A549 (cell line): ENCODE measurements at regions not wholly inside any gene's neighbourhood (a gene's known extent, or its start where the extent isn't known, plus 50 kb on each side); places are given as distances from the start of the nearest gene placed in this dataset.

Experiments used
- ATAC-seq, 2 experiments: fragments of 200-7000 bp in 1 of 2; fragments of >200 bp in 1 of 2; cut with Nextera tagmentation in 1 of 2; cut with Tn5 transposase in 1 of 2; 3 replicates each; pipeline versions ENCODE4 v1.8.0 to v1.9.1; 2018 to 2020; ENCODE audit warnings: mild to moderate bottlenecking in 1 of 2, moderate library complexity in 1 of 2
- CTCF ChIA-PET: fragments of 300-600 bp; sonication (Branson Sonifier 250); formaldehyde crosslinking; extraction: SDS; loops from one replicate; lab custom pipeline; 2021; ENCODE audit warnings: antibody characterized with exemption, inconsistent platforms; lab: Yijun Ruan, JAX
- POLR2A ChIA-PET: fragments of 350-600 bp; formaldehyde crosslinking; extraction: SDS; loops from one replicate; lab custom pipeline; 2021; ENCODE audit warnings: antibody characterized with exemption, inconsistent platforms; lab: Yijun Ruan, JAX
- DNase-seq, 2 experiments: peaks; one replicate each; pipeline versions ENCODE4 v3.0.0 to v3.0.0-alpha.2; 2011 to 2016; ENCODE audit warnings: low read depth in 1 of 2, low spot score in 1 of 2
- FAIRE-seq: peaks from 2 replicates; lab custom pipeline; 2011; peaks lifted over from hg19 to GRCh38; lab: Jason Lieb, UNC
- H3K27ac ChIP-seq, 2 experiments: fragments of >200 bp; sonication (Bioruptor Twin); formaldehyde crosslinking; 3 replicates each; pipeline ENCODE4 v1.5.1; 2016 to 2017
- H3K4me1 ChIP-seq: fragments of >200 bp; sonication (Bioruptor Twin); formaldehyde crosslinking; 3 replicates; pipeline ENCODE4 v1.6.1; 2016
- H3K4me2 ChIP-seq: fragments of >200 bp; sonication (Bioruptor Twin); formaldehyde crosslinking; 3 replicates; pipeline ENCODE4 v1.6.1; 2016
- H3K4me3 ChIP-seq: fragments of >200 bp; sonication (Bioruptor Twin); formaldehyde crosslinking; 3 replicates; pipeline ENCODE4 v1.5.1; 2016
- H3K9me3 ChIP-seq: fragments of >200 bp; sonication (Bioruptor Twin); formaldehyde crosslinking; 3 replicates; pipeline ENCODE4 v1.6.1; 2016
- CHD2 ChIP-seq: fragments of 150-350 bp; IDR thresholded peaks from 2 replicates; pipeline ENCODE4 v1.6.1; 2014; ENCODE audit warnings: low read length; ENCODE audit not compliant: partially characterized antibody
- CHD4 ChIP-seq: fragments of 200-600 bp; sonication (generic); IDR thresholded peaks from 2 replicates; pipeline ENCODE4 v1.6.1; 2016; ENCODE audit warnings: antibody characterized with exemption, mild to moderate bottlenecking, borderline replicate concordance
- EHF ChIP-seq: fragments of 250-450 bp; sonication (Bioruptor Pico); IDR thresholded peaks from 2 replicates; pipeline ENCODE4 v1.5.0; 2020; ENCODE audit warnings: mild to moderate bottlenecking
- EP300 ChIP-seq, 2 experiments: fragments of >200 bp; sonication (Bioruptor Twin); formaldehyde crosslinking; IDR thresholded peaks; 2 replicates in 1 of 2; 3 replicates in 1 of 2; pipeline ENCODE4 v1.6.1; 2016 to 2017
- HDAC2 ChIP-seq: fragments of 200-600 bp; sonication (generic); IDR thresholded peaks from 2 replicates; pipeline ENCODE4 v1.6.1; 2016
- HEYL ChIP-seq: fragments of 250-450 bp; sonication (Bioruptor Pico); IDR thresholded peaks from 2 replicates; pipeline ENCODE4 v1.8.0; 2021; ENCODE audit warnings: mild to moderate bottlenecking, moderate library complexity
- HOXB13 ChIP-seq: fragments of 250-450 bp; sonication (Bioruptor Pico); IDR thresholded peaks from 2 replicates; pipeline ENCODE4 v1.5.0; 2020; ENCODE audit warnings: low read depth, mild to moderate bottlenecking, moderate library complexity
- KDM1A ChIP-seq: fragments of 200-600 bp; sonication (generic); IDR thresholded peaks from 2 replicates; pipeline ENCODE4 v1.6.1; 2016; ENCODE audit warnings: low read depth, mild to moderate bottlenecking
- MAFK ChIP-seq: fragments of 450-650 bp; IDR thresholded peaks from 2 replicates; pipeline ENCODE4 v1.6.1; 2014; ENCODE audit not compliant: partially characterized antibody
- NFE2L2 ChIP-seq: fragments of 150-350 bp; conservative IDR thresholded peaks from 2 replicates; pipeline ENCODE4 v1.6.1; 2014; ENCODE audit warnings: low read length
- RARB ChIP-seq: fragments of 250-450 bp; sonication (Bioruptor Pico); IDR thresholded peaks from 2 replicates; pipeline ENCODE4 v1.8.0; 2021; ENCODE audit warnings: mild to moderate bottlenecking, moderate library complexity
- RCOR1 ChIP-seq: fragments of 150-350 bp; IDR thresholded peaks from 2 replicates; pipeline ENCODE4 v1.6.1; 2014; ENCODE audit warnings: antibody characterized with exemption, low read length, low read depth
- TFCP2L1 ChIP-seq: fragments of 250-450 bp; sonication (Bioruptor Pico); IDR thresholded peaks from 2 replicates; pipeline ENCODE4 v1.5.0; 2021; ENCODE audit warnings: mild to moderate bottlenecking
- whole genome bisulfite sequencing: methylation state at CpG from one replicate; pipeline ENCODE4 v1.1.6; 2017; ENCODE audit errors: missing lambda C conversion rate; 5-methylcytosine and 5-hydroxymethylcytosine counted together
- TF ChIP-seq, protein P1 (sequence below): fragments of 200-600 bp; sonication (generic); IDR thresholded peaks from 2 replicates; pipeline ENCODE4 v1.6.1; 2016; ENCODE audit warnings: antibody characterized with exemption, mild to moderate bottlenecking, moderate library complexity
- TF ChIP-seq, protein P2 (sequence below): fragments of >200 bp; sonication (Bioruptor Twin); formaldehyde crosslinking; IDR thresholded peaks from 3 replicates; pipeline ENCODE4 v1.6.1; 2016
- TF ChIP-seq, protein P3 (sequence below): fragments of 150-350 bp; IDR thresholded peaks from 2 replicates; pipeline ENCODE4 v1.6.1; 2014; ENCODE audit warnings: low read depth, mild to moderate bottlenecking, low read length
- TF ChIP-seq, protein P4 (sequence below): IDR thresholded peaks from 2 replicates; pipeline ENCODE4 v1.6.1; 2012

DNA sequence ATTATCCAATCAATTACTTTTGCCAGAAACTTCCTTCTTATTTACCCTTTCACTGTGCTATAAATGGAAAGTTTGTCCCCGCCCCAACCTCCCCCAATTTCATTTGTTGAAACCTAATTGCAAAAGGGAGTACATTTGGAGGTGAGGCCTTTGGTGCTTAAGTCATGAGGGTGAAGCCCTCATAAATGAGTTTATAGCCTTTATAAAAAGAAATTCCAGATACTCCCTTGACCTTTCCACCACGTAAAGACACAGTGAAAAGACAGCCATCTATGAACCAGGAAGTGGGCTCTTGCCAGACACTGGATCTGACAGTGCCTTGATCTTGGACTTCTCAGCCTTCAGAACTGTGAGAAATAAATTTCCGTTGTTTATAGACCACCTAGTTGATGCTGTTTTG is 82.3 kb downstream of the NUDT12 start (continued):
- TF ChIP-seq, protein P1, sequence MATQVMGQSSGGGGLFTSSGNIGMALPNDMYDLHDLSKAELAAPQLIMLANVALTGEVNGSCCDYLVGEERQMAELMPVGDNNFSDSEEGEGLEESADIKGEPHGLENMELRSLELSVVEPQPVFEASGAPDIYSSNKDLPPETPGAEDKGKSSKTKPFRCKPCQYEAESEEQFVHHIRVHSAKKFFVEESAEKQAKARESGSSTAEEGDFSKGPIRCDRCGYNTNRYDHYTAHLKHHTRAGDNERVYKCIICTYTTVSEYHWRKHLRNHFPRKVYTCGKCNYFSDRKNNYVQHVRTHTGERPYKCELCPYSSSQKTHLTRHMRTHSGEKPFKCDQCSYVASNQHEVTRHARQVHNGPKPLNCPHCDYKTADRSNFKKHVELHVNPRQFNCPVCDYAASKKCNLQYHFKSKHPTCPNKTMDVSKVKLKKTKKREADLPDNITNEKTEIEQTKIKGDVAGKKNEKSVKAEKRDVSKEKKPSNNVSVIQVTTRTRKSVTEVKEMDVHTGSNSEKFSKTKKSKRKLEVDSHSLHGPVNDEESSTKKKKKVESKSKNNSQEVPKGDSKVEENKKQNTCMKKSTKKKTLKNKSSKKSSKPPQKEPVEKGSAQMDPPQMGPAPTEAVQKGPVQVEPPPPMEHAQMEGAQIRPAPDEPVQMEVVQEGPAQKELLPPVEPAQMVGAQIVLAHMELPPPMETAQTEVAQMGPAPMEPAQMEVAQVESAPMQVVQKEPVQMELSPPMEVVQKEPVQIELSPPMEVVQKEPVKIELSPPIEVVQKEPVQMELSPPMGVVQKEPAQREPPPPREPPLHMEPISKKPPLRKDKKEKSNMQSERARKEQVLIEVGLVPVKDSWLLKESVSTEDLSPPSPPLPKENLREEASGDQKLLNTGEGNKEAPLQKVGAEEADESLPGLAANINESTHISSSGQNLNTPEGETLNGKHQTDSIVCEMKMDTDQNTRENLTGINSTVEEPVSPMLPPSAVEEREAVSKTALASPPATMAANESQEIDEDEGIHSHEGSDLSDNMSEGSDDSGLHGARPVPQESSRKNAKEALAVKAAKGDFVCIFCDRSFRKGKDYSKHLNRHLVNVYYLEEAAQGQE = no peak
- TF ChIP-seq NFE2L2 (no peak), RCOR1 (no peak)

DNA sequence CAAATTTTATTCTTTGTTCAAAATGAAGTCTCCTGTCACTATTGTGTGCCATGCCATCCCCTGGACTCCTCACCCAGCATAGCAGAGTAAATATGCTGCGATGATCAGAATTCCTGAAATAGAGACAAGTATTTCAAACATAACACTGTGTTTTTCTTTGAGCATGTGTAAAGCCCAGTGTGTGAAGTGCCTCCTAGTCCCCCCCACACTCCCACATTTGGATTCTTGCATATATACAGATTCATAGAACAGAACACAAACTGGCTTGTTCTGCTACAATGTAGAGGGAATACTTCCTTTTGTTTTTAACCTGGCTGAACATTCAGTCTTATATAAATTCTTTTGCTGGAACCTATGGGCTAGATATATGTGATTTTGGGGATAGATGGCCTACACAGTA is 84.9 kb downstream of the NUDT12 start:
- DNase-seq (no peak), ATAC-seq (no peak), FAIRE-seq (no peak)
- peaks cover 12% of the 10 kb centered on the region for H3K4me1 ChIP-seq
- ChIA-PET POLR2A (no interaction called here), CTCF (interaction anchor here (2.3 to 3.7 kb wide), 2 partner anchors 245 to 252 kb away, joined by 11 to 20 read pairs; no protein-coding TSS in a partner anchor)
- no peak overlapping the region for H3K4me2 ChIP-seq
- WGBS = 86% methylated on average over 1 of the region's 1 CpG
- H3K27ac ChIP-seq = no peak overlapping the region
- TF ChIP-seq, protein P2, sequence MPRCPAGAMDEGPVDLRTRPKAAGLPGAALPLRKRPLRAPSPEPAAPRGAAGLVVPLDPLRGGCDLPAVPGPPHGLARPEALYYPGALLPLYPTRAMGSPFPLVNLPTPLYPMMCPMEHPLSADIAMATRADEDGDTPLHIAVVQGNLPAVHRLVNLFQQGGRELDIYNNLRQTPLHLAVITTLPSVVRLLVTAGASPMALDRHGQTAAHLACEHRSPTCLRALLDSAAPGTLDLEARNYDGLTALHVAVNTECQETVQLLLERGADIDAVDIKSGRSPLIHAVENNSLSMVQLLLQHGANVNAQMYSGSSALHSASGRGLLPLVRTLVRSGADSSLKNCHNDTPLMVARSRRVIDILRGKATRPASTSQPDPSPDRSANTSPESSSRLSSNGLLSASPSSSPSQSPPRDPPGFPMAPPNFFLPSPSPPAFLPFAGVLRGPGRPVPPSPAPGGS = no peak
- TF ChIP-seq MAFK (no peak), CHD2 (no peak), KDM1A (no peak), EP300 (IDR thresholded peaks at IDR 0.05) (no peak), TFCP2L1 (no peak), EHF (CRISPR knock-in tag) (no peak), HOXB13 (CRISPR knock-in tag) (no peak), HEYL (CRISPR knock-in tag) (no peak), CHD4 (no peak), HDAC2 (no peak), RARB (no peak)
- TF ChIP-seq, protein P3, sequence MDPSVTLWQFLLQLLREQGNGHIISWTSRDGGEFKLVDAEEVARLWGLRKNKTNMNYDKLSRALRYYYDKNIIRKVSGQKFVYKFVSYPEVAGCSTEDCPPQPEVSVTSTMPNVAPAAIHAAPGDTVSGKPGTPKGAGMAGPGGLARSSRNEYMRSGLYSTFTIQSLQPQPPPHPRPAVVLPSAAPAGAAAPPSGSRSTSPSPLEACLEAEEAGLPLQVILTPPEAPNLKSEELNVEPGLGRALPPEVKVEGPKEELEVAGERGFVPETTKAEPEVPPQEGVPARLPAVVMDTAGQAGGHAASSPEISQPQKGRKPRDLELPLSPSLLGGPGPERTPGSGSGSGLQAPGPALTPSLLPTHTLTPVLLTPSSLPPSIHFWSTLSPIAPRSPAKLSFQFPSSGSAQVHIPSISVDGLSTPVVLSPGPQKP = no peak
- TF ChIP-seq, protein P1 = no peak
- TF ChIP-seq, protein P4, sequence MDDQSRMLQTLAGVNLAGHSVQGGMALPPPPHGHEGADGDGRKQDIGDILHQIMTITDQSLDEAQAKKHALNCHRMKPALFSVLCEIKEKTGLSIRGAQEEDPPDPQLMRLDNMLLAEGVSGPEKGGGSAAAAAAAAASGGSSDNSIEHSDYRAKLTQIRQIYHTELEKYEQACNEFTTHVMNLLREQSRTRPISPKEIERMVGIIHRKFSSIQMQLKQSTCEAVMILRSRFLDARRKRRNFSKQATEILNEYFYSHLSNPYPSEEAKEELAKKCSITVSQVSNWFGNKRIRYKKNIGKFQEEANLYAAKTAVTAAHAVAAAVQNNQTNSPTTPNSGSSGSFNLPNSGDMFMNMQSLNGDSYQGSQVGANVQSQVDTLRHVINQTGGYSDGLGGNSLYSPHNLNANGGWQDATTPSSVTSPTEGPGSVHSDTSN = no peak
- no peak overlapping the region for H3K4me3 ChIP-seq
- H3K9me3 ChIP-seq = no peaks in the 10 kb centered on the region
